ENCODE measurements at regions not wholly inside any gene's neighbourhood (a gene's known extent, or its start where the extent isn't known, plus 50 kb on each side); places are given as distances from the start of the nearest gene placed in this dataset.
"Not testable (repeated sequence)": the region's sequence is repeated elsewhere in the genome, so short reads cannot be mapped to it uniquely, and the experiment has no call there.

DNA sequence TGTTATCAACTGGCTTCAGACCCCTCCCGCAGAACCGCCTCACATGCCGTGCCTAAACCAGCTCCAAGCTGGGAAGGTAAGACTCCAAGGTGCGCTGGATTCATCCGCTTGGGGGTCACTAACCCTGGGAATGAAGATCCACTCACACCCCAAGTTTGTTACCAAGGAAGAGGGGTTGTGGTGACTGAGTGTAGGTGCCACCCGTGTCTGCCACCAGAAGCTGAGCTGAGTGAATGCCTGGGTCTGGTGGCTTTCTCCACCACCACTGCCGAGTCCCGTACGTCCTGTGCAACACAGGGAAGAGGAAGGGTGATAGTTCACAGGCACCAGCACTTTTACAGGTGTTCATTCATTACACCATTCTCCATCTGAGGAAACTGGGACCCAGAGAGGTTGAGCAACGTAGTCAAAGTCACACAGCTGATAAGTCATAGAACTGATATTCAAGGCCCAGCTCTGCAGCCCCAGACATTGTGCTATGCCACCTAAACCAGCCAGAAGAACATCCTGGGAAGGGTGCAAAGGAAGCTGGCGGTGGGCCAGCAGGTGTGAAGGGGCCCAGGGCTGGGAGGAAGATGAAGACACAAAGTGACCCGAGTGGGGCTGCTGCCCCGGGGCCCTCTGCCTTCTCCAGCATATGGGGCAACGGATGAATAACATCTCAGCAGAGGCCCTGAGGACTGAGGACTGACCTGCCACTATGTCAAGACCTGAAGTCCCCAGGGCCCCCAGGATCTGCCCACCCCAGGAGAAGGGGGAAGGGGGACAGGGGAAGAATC, 70.9 kb upstream of the PPP1R26 start:
- Mint-ChIP-seq H3K4me1 (ENCODE audit: low read depth) (no peaks in the 10 kb centered on the region), H3K4me3 (no peak overlapping the region), H3K36me3 (ENCODE audit: low read depth) (no peaks in the 10 kb centered on the region), H3K27me3 (ENCODE audit: low read depth) (no peaks in the 10 kb centered on the region), H3K9me3 (no peaks in the 10 kb centered on the region), H3K27ac (no peak overlapping the region)

GRCh38 chr9:135409286-135410200, 70.0 kb upstream of the PPP1R26 start:
- no peaks in the 10 kb centered on the region for H3K27me3 Mint-ChIP-seq (ENCODE audit: low read depth)
- no peak overlapping the region for H3K4me3 Mint-ChIP-seq
- H3K27ac Mint-ChIP-seq, result no peak overlapping the region
- no peaks in the 10 kb centered on the region for H3K9me3 Mint-ChIP-seq
- H3K36me3 Mint-ChIP-seq (ENCODE audit: low read depth), result no peaks in the 10 kb centered on the region
- H3K4me1 Mint-ChIP-seq (ENCODE audit: low read depth), result no peaks in the 10 kb centered on the region

- H3K4me3 Mint-ChIP-seq, result no peak overlapping the region
- H3K9me3 Mint-ChIP-seq, result no peaks in the 10 kb centered on the region
- no peaks in the 10 kb centered on the region for H3K27me3 Mint-ChIP-seq (ENCODE audit: low read depth)
- no peaks in the 10 kb centered on the region for H3K4me1 Mint-ChIP-seq (ENCODE audit: low read depth)
- H3K27ac Mint-ChIP-seq, result no peak overlapping the region
- H3K36me3 Mint-ChIP-seq (ENCODE audit: low read depth), result no peaks in the 10 kb centered on the region
Observed at GRCh38 chr9:135410421-135410820, 69.2 kb upstream of the PPP1R26 start.

DNA sequence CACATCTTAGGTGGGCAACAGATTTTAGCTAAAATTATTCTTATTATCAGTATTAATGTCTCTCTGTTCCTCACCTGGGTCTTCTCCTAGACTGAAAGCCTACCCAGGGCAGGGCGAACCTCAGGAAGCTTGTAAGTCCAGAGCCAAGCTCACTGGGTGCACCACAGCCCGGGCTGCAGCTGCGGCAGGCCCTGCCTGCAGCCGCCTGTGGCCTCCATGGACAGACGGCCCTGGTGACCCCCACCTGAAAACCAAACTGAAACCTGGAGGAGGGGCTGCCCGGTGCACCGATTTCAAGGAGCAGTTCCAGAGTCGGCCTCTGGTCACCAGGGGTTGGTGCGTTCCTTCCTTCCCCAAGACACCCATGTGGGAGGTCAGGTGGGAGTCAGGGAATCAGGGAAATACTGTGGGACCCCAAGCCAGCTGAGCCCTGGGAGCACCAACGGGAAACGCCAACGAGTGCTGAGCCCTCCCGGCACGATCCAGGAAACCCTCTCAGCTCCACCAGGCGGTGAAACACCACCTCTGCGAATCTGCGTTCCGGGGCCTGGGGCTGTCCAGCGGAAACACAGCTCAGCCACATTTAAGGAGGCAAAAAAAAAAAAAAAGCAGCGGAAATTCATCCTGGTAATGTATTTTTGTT, 68.6 kb upstream of the PPP1R26 start:
- Mint-ChIP-seq H3K9me3 (no peaks in the 10 kb centered on the region), H3K36me3 (ENCODE audit: low read depth) (no peaks in the 10 kb centered on the region), H3K4me1 (ENCODE audit: low read depth) (no peaks in the 10 kb centered on the region), H3K27ac (no peak overlapping the region), H3K27me3 (ENCODE audit: low read depth) (no peaks in the 10 kb centered on the region), H3K4me3 (no peak overlapping the region)

DNA sequence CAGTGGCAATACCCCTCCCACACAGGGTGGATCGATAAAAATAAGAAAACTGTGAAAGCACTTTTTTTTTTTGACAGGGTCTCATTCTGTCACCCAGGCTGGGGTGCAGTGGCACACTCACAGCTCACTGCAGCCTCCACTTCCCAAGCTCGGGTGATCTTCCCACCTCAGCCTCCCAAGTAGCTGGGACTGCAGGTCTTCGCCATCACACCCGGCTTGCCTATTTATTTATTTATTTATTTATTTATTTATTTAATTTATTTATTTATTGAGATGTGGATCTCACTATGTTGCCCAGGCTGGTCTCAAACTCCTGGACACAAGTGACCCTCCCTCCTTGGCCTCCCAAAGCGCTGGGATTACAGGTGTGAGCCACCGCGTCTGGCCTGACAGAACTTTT, 68.0 kb upstream of the PPP1R26 start:
- not testable (repeated sequence) for H3K9me3 Mint-ChIP-seq; H3K27ac Mint-ChIP-seq; H3K4me3 Mint-ChIP-seq; H3K4me1 Mint-ChIP-seq (ENCODE audit: low read depth); H3K27me3 Mint-ChIP-seq (ENCODE audit: low read depth); H3K36me3 Mint-ChIP-seq (ENCODE audit: low read depth)

DNA sequence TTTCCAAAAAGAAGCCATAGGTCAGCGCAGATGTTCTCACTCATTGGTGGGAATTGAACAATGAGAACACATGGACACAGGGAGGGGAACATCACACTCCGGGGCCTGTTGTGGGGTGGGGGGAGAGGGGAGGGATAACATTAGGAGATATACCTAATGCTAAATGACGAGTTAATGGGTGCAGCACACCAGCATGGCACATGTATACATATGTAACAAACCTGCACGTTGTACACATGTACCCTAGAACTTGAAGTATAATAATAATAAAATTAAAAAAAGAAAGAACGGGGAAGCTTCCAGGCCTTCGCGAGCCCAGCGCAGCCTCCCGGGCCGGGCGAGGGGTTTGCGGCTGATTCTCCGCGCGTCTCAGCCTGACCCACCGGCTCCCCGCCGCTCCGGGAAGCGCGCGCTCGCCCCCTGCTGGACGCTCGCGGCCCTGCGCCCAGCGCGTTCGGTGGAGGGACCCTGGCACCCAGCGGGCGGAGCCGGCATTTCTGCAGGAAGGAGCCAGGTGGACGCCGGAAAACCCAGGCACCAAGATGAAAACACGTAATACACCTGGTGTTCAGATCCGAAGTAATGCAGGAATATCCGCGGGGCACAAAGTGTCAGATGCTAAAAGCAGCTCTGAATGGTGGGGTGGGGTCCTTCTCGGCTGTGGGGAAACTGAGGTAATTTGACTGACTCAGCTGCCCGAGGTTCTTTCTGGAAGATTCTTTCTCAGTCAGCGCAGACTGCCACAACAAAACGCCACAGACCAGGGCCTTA, 67.1 kb upstream of the PPP1R26 start:
- H3K27ac Mint-ChIP-seq; H3K4me3 Mint-ChIP-seq; H3K4me1 Mint-ChIP-seq (ENCODE audit: low read depth); H3K9me3 Mint-ChIP-seq; H3K27me3 Mint-ChIP-seq (ENCODE audit: low read depth); H3K36me3 Mint-ChIP-seq (ENCODE audit: low read depth): not testable (repeated sequence)

DNA sequence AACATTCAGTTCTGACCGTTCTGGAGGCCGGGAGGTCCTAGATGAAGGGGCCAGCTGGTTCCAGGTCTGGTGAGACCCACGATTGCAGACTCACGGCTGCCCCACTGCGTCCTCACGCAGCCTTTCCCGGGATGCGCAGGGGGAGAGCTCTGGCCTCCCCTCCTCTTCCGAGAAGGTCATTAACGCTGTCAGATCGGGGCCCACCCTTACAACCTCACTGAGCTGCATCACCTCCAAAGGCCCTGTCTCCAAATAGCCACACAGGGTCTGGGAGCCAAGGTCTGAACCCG, 66.6 kb upstream of the PPP1R26 start:
- Mint-ChIP-seq H3K9me3 (no peaks in the 10 kb centered on the region), H3K27me3 (ENCODE audit: low read depth) (no peaks in the 10 kb centered on the region), H3K36me3 (ENCODE audit: low read depth) (no peaks in the 10 kb centered on the region), H3K4me3 (no peak overlapping the region), H3K4me1 (ENCODE audit: low read depth) (no peaks in the 10 kb centered on the region), H3K27ac (no peak overlapping the region)

- H3K36me3 Mint-ChIP-seq (ENCODE audit: low read depth), result no peaks in the 10 kb centered on the region
- no peaks in the 10 kb centered on the region for H3K27me3 Mint-ChIP-seq (ENCODE audit: low read depth)
- no peak overlapping the region for H3K27ac Mint-ChIP-seq
- H3K9me3 Mint-ChIP-seq, result no peaks in the 10 kb centered on the region
- H3K4me3 Mint-ChIP-seq, result no peak overlapping the region
- H3K4me1 Mint-ChIP-seq (ENCODE audit: low read depth), result no peaks in the 10 kb centered on the region
Observed at GRCh38 chr9:135413461-135413860, 66.1 kb upstream of the PPP1R26 start.

DNA sequence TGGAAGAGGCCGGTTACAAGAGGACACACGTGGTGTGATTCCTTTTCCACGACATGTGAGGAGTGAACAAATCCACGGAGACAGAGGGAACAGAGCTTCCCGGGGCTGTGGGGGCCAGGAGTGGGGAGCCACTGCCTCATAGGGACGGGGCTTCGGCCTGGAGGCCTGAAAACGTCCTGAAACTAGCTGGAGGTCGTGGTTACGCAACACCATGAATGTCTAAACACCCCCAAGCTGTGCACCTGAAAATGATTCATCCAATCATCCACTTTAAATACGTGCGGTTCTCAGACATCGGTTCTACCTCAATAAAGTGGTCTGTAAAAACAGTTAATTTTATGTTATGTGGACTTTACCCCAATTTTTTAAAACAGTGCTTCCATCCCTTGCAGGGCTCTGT, 65.3 kb upstream of the PPP1R26 start:
- no peaks in the 10 kb centered on the region for H3K27me3 Mint-ChIP-seq (ENCODE audit: low read depth)

GRCh38 chr9:135415586-135415985, 64.0 kb upstream of the PPP1R26 start:
- H3K27ac Mint-ChIP-seq, result no peak overlapping the region
- H3K4me1 Mint-ChIP-seq (ENCODE audit: low read depth), result no peaks in the 10 kb centered on the region
- H3K36me3 Mint-ChIP-seq (ENCODE audit: low read depth), result no peaks in the 10 kb centered on the region
- H3K4me3 Mint-ChIP-seq, result no peak overlapping the region
- H3K27me3 Mint-ChIP-seq (ENCODE audit: low read depth), result no peaks in the 10 kb centered on the region
- H3K9me3 Mint-ChIP-seq, result no peaks in the 10 kb centered on the region

More for the DNA sequence above, 65.3 kb upstream of the PPP1R26 start:
- H3K4me1 Mint-ChIP-seq (ENCODE audit: low read depth), result no peaks in the 10 kb centered on the region
- H3K4me3 Mint-ChIP-seq, result no peak overlapping the region
- H3K9me3 Mint-ChIP-seq, result no peaks in the 10 kb centered on the region
- no peaks in the 10 kb centered on the region for H3K36me3 Mint-ChIP-seq (ENCODE audit: low read depth)
- H3K27ac Mint-ChIP-seq, result no peak overlapping the region

DNA sequence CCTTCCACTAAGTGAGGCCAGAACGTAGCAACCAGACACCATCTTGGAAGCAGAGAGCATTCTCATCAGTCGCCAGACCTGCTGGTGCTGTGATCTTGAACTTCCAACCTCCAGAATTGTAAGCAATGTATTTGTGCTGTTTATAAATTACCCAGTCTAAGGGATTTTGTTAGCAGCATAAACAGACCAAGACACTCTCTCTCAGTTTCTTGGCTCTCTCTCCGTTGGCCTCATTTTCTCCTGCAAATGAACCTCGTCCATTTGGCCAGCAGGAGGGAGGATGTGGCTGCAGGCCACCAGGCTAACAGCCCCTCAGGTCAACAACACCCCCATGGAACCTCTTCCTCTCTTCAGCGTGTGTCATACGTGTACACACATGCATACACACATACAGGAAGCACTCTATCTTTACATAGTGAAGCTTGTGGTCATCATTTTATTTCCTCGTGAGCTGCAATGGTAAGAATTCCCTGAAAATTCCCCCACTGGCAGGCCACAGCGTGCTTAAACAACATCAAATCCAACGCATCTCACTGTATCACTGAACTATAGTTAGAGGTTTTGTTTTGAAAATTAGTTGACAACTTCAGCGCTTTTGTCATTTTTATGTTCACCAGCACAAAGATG, 62.8 kb upstream of the PPP1R26 start:
- Mint-ChIP-seq H3K9me3 (no peaks in the 10 kb centered on the region), H3K4me3 (no peak overlapping the region), H3K27ac (no peak overlapping the region), H3K4me1 (ENCODE audit: low read depth) (no peaks in the 10 kb centered on the region), H3K36me3 (ENCODE audit: low read depth) (no peaks in the 10 kb centered on the region), H3K27me3 (ENCODE audit: low read depth) (no peaks in the 10 kb centered on the region)

DNA sequence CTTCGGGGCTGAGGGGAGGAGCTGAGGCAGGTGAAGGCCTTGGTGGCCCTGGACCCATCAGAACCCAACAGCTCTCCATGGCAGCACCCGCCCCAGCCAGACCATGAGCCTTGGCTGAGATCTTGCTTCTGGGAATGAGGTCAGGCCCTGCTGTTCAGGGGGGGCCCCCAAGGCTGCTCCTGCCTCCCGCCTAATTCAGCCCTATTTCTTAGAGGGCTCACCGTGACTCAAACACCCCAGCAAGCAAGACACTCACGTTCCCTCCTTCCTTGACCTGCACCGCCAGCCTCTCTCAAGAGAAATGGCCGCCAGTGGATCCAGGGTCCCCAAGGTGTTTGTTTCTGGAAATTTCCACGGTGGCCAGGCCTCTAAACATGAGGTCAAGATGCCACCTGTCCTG, 61.4 kb upstream of the PPP1R26 start:
- H3K36me3 Mint-ChIP-seq (ENCODE audit: low read depth), result no peaks in the 10 kb centered on the region
- H3K4me3 Mint-ChIP-seq, result no peak overlapping the region
- no peak overlapping the region for H3K27ac Mint-ChIP-seq
- H3K9me3 Mint-ChIP-seq, result no peaks in the 10 kb centered on the region
- no peaks in the 10 kb centered on the region for H3K4me1 Mint-ChIP-seq (ENCODE audit: low read depth)
- H3K27me3 Mint-ChIP-seq (ENCODE audit: low read depth), result no peaks in the 10 kb centered on the region

DNA sequence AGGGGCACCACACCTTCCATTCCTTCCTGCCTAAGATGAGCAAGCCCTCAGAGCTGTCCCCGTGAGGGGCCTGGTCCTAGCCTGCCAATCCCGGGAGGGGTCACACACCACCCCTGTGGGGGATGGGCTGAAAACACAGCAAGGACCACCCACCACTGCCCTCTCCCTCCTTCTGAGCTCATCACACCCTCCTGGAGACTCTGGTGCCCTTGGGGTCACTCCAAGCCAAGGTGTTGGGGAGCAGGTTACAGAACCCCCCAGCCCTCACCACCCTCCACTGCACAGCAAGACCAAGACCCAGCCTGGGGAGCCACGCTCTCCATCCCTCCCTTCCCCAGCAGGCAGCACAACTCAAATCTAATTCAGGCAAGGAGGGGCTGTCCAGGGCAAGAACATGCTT, 60.5 kb upstream of the PPP1R26 start:
- Mint-ChIP-seq H3K27ac (no peak overlapping the region), H3K4me3 (no peak overlapping the region), H3K4me1 (ENCODE audit: low read depth) (no peaks in the 10 kb centered on the region), H3K36me3 (ENCODE audit: low read depth) (no peaks in the 10 kb centered on the region), H3K27me3 (ENCODE audit: low read depth) (no peaks in the 10 kb centered on the region), H3K9me3 (peaks cover 6% of the 10 kb centered on the region)

DNA sequence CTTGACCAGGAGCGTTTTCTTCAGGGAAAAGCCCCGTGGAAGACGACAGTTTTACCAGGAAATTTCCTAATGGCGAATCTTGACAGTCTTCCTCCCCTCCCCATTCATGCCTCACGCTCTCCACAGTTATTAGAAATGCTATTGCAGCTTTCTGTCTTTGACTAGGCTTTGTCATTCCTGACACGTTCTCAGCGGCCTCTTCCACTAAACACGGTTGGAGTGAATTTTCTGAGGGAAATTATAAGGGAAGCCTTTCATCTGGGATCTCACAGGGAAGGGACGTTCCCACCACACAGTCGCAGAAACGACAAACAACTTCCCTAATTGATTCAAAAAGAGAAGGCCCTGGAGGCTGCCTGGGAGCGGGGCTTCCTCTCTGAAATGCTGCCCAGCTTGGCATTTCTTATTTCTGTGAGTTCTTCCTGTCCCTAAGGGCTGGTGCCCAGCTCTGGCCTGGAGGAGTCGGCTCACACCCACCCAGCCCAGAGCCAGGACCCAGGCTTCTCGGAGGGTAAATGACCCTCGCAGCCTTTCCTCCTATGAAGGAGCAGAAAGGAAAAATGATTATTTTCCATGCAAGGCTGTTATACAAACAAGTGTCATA, 57.1 kb upstream of the PPP1R26 start:
- no peaks in the 10 kb centered on the region for H3K27me3 Mint-ChIP-seq (ENCODE audit: low read depth)
- H3K36me3 Mint-ChIP-seq (ENCODE audit: low read depth), result no peaks in the 10 kb centered on the region

More for the DNA sequence above, 57.1 kb upstream of the PPP1R26 start:
- no peak overlapping the region for H3K27ac Mint-ChIP-seq
- H3K9me3 Mint-ChIP-seq, result peaks cover 6% of the 10 kb centered on the region
- no peak overlapping the region for H3K4me3 Mint-ChIP-seq
- H3K4me1 Mint-ChIP-seq (ENCODE audit: low read depth), result no peaks in the 10 kb centered on the region

Data from T-helper 1 cell treated with Interleukin-12 subunit alpha and Interleukin-12 subunit beta and Interleukin-4 antibody, amounts not matched to agents 30 μg/mL and 1 μg/mL, for 36 hours (primary cell).